Ovary (tissue), 3 donors: ENCODE measurements at regions not wholly inside any gene's neighbourhood (a gene's known extent, or its start where the extent isn't known, plus 50 kb on each side); places are given as distances from the start of the nearest gene placed in this dataset.

Experiments used
- POLR2A ChIP-seq: fragments of 450-650 bp; IDR thresholded peaks from one replicate; pipeline ENCODE4 v1.6.1; 2017; ENCODE audit warnings: antibody characterized with exemption, mild to moderate bottlenecking, moderate library complexity
- TF ChIP-seq, protein P1 (sequence below), 3 donors: fragments of 450-650 bp in 2 of 3; fragments of 200-600 bp in 1 of 3; IDR thresholded peaks; one replicate each; pipeline versions ENCODE4 v1.5.1 to v1.8.0; 2016 to 2022; ENCODE audit warnings: antibody characterized with exemption in 3 of 3, mild to moderate bottlenecking in 1 of 3
- donor health status: DM: no; HTN: no; CAD: no.

DNA sequence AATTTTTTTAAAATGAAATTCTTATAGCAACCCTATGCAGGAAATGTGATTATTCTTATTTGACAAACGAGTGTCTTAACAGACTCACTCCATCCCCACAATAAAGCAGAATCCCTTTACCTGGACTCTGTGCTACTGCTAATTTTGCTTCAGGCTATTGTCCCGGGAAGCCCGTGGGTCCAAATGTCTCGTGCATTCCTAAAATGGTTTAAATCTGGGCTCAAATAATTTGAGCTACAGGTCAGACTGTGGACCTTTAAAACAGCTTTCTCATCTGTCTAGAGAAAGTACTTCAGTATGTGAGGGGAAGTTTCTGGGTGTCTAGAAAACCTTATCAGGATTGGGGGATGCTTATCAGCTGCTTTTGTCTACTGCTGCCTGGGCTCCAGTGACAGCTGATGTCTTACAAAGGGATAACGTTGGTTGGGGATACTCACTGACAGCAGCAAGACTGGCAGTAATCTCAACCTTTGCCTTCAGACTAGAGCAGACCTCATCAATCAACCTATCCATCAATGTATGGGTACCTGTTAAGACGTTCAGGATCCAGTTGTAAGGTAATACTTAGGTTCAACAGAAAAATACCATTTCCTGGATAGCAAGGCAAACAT is 197.9 kb upstream of the CDH11 start:
- TF ChIP-seq, protein P1, sequence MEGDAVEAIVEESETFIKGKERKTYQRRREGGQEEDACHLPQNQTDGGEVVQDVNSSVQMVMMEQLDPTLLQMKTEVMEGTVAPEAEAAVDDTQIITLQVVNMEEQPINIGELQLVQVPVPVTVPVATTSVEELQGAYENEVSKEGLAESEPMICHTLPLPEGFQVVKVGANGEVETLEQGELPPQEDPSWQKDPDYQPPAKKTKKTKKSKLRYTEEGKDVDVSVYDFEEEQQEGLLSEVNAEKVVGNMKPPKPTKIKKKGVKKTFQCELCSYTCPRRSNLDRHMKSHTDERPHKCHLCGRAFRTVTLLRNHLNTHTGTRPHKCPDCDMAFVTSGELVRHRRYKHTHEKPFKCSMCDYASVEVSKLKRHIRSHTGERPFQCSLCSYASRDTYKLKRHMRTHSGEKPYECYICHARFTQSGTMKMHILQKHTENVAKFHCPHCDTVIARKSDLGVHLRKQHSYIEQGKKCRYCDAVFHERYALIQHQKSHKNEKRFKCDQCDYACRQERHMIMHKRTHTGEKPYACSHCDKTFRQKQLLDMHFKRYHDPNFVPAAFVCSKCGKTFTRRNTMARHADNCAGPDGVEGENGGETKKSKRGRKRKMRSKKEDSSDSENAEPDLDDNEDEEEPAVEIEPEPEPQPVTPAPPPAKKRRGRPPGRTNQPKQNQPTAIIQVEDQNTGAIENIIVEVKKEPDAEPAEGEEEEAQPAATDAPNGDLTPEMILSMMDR (IDR thresholded peaks at IDR 0.05), result no peak
- no peak for TF ChIP-seq POLR2A
